8988T (cell line): ENCODE measurements at regions not wholly inside any gene's neighbourhood (a gene's known extent, or its start where the extent isn't known, plus 50 kb on each side); places are given as distances from the start of the nearest gene placed in this dataset.
"Not testable (repeated sequence)": the region's sequence is repeated elsewhere in the genome, so short reads cannot be mapped to it uniquely, and the experiment has no call there.

Experiments
- DNase-seq: peaks from one replicate; pipeline ENCODE4 v3.0.0; 2011

DNA sequence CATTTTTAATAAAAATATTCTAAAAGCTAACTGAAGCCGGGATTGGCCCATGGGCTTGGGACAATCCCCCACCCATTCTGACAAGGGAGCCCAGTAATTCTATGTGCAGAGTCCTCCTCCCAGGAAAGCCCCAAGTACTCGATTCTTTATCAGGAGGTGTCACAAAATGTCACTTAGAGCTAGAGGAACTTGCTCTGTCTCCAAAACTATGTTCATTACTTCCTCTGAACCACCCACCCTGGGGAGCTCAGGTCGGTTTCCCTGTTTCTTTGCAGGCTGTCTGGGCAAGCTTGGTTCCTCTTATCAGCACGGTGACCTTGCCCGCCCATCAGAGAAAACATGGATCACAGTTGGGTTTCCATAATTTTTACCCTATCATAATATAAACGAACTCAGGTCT lies 430.6 kb upstream of the ID2 start:
- DNase-seq = no peak

DNA sequence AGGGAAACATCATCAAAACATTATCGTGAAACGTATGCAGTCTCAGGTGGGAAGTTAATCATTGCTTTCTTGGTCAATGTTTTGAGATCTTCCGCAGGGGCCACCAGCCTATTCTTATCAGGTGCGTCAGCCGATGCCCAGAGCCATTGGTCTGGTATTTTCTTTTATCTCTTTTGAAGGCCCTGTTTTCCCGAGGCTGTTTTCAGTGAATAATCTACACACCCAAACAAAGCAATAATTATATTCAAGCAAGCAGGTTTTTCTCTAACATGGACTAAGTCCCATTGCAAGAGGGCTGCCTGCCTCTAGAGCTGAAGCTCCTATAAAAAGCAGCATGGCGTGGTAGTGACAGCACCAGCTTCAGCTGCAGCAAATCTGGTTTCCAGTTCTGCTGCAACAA lies 430.0 kb upstream of the ID2 start:
- DNase-seq = no peak

DNA sequence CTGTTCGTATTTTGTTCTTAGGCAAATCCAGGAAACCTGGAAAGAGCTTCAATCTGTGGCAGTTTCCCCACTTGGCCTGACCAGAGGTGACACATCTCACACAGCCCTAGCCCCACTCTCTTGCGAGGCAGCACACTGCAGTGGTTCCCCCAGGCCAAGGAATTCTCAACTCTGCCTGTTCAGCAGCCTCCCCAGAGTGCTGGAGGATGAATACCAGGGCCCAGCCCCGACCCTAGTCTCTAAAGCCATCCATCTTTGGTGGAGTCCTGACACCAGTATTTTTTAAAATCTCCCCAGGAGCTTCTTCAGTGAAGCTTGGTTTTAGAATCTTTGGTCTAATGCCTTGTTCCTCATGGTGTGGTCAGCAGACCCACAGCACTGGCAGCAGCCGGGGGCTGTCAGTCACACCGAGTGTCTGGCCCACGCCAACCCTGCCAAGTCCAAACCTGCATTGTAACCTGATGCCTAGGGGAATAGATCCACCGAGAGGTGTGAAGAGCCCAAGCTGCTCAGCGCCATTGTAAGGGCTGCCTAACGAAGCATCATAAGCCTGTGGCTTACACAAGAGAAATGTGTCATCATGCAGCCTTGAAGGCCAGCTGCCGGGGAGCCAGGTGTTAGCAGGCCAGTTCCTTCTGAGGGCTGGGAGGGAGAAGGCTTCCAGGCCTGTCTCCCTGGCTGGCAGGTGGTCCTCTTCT lies 428.7 kb upstream of the ID2 start:
- DNase-seq = no peak

DNA sequence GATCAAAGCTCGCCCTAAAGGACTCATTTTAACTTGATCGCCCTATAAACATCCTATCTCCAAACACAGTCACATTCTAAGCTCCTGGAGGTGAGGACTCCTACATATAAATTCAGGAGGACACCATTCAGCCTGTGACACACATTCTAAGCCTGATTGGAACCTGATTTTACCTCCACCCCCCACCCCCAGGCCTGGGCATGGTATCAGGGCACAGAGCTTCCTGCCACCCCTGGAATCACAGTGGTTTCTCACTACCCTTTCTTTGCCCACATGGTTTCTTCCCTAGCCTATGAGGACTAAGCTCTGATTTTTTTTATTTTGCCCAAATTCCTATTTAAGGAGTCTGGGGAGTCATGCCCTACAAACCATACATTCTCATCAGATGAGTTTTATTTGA lies 428.1 kb upstream of the ID2 start:
- DNase-seq = no peak

DNA sequence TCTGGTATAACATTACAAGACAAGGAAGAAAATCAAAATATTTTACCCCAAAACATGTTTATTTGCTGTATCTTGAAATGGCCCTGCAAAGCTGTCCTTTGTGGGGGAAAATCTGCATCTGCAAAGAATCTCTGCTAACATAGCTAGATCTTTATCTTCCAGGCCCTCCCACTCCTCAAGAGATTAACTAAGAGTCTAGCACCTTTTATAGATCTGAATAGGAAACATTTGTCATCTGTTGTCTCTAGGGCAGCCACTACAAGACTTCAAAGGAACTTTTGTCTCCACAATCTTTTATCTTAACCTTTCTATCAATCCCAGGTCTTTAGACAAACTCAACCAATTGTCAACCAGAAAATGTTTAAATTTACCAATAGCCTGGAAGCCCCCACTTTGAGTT lies 427.6 kb upstream of the ID2 start:
- not testable (repeated sequence) for DNase-seq

DNA sequence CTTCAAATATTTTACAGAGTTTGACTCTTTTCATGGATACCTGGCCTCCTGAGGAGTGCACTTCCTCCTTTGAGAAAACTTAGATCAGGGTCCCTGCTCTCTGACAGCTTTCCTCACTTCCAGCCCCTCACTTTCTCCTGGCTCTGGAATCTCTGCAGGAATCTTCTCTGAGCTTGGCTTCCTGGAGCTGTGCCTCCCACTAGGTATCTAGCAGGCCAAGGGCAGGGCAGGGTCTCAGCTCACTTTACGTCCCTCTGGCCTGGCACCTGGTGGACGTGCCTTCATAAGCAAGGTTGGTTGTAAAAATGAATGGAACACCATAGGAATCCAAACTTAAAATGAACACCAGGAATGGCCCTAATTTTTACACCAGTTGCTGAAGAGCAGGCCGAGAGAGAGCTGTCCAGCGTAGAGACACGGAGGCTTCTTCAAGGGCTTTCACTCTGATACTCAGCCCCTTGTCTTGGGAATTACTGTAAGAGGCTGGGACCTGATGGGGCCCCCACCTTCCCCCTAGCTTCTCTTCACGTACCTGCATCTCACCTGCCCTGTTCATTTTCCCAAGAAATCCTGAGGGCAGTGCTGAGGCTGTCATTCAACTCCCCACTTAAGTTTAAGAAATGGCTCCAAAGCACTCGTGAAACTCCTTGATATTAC lies 426.9 kb upstream of the ID2 start:
- no peak for DNase-seq

DNA sequence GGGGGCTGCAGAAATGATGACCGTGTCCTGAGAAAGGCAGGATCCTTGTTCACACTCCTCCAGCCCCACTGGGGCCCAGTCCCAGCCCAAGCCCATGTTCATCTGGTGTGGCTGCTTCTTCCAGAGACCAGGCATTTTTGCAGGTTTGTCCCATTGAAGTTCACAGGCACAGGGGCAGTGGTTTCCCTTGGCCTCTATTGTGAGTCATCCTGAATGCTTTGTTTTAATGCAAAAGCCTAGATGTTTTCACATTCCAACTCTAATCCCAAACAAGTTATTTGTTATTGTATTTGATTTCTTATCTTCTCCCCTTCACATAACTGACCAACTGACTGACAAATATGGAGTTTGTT lies 426.4 kb upstream of the ID2 start:
- DNase-seq = no peak

DNA sequence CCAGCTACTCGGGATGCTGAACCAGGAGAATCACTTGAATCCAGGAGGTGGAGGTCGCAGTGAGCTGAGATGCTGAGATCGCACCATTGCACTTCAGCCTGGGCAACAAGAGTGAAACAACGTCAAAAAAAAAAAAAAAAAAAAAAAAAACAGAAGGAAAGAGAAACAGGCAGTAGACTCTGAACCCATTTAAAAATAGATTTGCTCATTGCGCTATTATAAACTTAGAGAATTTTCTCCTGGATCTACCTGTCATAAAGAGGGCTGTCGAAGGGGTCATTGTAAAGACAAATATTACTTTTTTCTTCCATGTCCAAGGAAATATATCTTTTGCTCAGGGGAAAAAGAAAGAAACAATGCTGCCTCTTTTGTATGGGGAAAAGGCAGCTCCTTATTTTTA lies 425.0 kb upstream of the ID2 start:
- DNase-seq = no peak

DNA sequence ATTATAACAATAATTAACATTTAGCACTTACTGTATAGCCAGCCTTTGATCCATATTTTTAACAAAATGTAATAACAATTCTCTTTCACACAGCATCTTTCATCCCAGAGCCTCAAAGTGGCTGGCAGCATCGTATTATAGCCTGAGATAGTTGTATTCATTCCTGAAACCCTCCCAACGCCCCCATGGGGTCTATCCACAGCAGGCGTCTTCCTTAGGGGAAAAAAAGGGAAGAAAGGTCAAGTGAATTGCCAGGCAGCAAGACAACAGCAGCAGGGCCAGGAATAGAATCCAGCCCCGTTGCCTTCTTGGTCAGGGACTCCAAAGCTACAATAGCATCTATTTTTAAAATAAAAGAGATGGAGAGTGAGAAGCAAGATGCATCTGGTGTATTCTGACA lies 424.4 kb upstream of the ID2 start:
- DNase-seq = no peak

DNA sequence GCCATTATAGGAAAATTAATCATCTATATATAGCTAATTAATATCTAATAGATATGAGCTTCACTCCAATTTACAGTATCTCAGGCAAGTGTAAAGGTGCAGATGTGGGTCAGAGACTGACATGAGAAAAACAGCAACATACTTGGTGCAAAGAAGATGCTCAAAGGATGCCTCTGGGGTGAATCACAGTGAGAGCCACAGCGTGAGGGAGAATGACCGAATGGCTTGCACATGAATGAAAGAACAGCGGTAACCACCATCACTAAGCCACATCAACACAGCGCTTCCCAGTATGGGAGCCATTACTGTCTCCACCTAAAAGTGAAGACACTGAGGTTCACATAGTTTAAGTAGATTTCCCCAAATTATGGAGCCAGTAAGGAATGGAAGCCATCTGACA lies 423.4 kb upstream of the ID2 start:
- no peak for DNase-seq

DNA sequence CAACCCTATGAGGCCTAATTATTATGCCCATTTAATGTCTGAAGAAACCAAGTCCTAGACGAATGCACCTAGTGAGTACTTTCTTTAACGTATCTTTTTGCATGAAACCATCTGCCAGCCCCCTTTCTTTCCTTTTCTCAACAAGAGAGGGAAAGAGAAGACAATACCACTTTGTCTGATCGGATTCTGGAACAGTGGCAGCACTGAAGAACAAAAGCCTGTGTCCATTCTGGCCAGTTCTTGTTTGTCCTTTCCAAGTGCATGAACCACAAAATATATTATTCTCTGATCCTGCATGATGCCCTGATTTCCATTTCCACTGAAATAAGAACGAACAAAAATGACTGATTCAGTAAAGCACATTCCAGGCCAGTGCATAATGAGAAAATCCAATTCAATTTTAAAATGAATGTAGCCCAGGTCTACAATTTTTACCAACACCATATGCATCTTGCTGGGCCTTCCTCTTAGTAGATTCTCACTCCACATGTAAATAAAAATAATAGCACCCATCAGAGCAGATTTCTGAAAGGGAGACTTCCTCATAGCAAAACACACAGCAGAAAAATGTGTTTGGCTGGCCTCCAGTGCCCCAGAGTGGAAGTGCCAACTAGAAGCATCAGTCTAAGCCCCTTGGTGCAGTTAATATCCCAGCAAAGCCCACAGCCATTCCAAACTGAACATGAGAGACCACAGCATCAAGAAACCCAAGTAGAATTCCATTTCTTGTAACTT lies 422.6 kb upstream of the ID2 start:
- no peak for DNase-seq

DNA sequence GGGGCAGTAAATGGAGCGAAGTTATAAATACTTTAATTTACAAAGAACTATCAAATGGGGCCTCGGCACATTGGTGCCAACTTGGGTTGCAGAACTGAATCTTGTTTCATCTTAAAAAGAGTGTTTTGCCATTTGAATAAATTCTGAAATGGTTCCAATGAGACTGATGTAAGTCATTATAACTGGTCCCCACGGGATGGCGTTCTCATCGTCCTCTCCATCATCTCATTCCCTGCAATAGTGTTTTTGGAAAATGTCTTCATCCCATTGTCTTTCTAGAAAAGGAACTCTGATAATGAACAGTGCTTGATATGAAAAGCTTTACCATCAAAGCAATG lies 422.0 kb upstream of the ID2 start:
- no peak for DNase-seq

DNA sequence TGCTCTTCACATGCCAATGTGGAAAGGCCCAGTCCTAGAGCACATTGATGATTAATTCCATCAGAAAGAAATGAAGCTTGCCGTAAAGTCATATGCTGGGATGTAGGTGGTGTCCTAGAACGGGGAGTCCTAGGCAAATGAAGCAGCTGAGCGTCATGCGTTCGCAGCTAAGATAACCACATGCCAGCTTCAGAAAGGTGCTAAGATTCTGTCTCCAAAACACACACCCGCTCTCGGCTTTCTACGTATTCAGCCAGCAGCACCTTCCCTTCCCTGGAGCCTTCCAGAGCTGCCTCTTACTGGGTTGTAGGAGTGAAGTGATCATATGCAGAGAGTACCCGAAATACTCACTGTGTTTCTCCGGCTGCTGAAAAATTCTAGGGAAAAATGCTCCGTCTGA lies 421.6 kb upstream of the ID2 start:
- no peak for DNase-seq

DNA sequence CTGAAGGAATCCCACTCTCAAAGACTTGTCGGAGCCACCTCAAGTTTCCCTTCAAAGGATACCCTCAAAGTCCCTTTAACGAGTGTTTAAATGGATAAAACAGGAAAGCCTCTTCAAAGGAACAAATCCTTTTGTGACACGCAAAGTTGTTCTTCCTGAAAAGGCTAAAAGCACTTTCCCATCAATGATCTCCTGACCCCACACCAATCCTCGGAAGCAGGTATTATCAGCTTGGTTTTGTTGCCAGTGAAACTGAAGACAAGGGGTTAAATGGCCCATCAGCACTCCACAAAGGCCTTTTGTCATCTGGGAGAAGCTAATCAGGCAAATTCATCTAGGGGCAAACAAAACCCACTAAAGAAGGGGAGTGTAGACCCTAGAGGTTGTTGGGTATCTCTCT lies 418.0 kb upstream of the ID2 start:
- no peak for DNase-seq

DNA sequence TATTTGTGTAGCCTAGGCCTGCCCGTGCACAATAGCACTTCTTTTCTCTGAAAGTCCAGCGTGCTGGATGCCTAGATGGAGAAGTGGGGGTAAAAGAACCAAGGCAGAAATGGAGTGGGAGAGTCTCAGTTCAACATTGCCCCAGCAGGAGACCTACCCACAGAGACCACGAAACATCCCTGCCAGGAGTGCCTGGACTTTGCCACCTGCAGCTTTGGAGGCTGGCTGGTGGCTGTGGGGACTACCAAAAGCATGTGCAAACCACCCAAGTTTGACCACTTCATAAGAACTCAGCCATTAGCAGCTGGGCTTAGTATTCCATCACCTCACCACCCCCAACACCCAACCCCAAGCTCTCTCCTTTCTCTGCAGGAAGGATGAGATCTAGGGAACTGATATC lies 416.9 kb upstream of the ID2 start:
- DNase-seq = no peak

DNA sequence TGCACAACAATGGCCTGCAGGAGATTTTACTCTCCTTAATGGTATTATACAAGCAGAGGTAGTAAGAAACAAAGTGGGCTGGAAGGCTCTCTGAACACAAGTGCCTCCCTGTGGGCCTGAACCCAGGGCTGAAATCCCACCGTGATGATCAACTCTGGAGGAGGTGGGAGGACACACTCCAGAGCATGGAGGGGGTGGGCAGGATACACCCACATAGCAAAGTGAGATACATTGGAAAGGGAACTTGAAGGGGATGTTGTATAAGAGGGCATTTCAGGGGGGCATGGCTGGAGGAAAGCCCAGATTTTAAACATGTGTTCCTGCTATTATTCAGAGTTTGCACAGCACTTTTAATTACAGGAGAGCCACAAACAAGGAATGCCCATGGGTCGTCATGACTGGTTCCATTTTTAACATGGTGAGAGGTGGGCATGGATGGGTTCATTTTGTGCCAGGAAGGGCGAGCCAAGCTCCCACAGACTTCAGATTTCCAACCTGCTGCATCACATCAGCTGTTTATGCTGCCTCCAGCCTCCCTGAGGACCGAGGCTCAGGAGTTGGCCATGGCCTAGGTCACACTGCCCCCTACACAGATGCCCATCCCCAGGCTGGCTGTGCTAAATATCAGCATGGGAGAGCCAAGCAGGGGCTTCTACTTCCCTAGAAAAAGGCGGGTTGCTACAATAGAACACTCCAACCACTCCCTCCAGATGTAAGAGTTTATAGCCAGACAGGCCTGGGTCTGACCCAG lies 416.2 kb upstream of the ID2 start:
- DNase-seq = no peak

DNA sequence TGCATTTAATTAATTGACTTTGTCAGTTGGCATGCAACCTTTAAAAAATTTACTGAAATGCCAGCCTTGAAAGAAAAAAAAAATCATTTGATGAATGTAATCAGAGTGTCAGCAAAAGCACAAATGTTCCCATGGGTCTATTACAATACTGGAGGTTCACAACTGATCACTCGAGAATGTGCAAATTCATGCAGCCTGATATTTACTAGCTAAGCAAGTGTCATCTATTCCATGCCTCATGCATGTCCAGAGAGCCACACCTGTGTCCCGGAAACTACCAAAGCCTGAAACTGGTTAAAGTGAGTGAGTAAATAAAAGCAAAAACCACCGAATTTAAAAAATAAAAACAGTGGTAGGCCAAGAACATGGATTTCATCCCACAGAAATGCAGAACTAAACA lies 415.3 kb upstream of the ID2 start:
- DNase-seq = no peak

DNA sequence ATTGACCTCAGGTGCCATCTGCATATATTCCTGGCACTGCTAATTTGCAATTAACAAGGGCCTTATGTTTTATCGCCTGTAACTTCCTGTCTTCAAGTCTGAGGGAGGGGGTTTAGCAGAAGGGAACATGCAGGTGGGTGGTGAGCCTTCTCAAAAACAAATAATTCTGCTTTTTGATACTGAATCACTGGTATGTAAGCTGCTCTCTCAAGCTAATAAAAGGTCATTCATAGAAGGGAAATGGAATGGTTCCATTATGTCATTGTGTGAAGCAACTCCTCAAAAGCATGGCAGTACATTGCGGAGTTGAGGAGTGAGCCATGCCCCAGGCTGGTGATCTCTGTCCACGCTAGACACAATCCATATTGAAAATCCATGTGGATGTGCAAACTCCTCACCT lies 414.8 kb upstream of the ID2 start:
- no peak for DNase-seq

DNA sequence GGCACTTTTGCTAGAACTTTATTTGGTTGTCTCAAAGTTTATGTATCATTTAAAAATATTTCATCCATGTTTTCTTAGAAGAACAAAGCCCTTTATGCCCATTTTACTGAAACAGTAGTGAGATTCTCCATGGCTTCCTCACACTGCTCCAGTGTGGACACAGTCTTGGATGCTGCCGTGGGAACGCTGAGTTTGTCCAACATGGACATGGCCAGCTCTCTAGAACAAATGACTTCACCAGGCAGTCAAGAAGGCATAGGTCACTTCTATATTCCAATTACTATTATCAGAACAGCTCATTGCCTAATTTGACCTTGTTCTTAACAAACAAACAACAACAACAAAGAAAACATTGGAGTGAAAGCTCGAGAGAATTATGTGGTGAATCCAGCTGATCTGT lies 414.1 kb upstream of the ID2 start:
- DNase-seq = no peak

DNA sequence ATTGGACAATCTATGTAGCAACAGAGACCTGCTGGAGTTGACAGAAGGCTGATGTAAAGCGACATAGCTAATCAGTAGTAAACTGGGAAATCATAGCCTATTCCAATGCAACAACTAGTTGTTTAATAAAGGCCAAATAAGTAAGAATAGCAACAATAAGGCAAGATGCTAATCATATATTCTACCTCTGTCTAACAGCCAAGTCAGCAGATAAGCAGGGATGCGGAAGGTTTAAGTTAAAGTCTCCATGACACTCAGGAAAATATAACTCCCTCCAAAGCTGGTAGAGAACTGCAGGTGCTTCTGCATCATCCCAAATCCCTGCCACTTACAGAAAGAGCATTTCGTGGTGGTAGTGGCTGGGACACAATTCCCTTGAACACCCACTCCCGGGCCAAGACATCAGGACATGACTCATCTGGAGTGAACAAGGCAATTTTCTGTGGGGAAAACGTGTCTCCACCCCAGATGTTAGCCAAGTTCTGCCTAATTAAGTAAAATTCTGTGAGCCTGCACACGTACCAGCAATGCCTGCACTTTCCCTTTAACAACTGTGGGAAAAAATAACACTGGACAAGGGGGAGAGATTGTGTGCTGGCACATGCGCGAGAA lies 413.6 kb upstream of the ID2 start:
- DNase-seq = no peak

DNA sequence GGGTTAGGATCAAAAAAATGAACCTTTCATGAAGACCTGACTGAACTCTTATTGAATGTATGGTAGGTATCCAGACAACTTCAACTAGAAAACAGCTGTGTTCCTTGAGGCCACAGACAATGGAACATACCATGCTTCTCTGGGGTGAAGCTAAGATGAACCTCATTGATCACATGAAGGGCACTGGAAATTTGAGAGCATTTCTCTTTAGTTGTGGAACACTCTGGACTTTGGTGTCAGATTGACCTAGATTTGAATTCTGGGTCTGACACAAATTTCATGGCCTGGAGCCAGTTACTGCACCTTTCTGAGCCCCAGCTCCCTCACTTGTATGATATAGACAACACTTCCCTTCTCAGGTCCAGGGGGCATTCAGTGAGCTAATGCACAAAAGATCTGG lies 411.2 kb upstream of the ID2 start:
- no peak for DNase-seq

DNA sequence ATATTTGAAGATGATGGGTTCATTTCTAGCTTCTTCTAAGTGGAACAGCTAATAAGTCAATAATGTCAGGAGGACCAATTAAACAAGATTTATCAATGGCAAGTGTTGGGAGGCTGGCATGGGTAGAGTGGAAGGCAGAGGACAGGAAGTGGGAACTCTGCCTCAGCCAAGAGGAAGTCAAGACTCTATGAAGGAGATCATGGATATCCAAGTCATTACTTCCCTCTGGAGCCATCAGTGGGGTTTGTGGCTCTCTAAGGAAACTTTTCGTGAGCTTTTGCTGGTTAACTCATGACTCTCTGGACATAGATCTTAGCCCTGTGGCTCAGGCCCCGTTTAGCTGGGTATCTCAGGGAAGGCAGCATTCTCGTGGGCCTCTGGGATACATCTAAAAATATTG lies 410.4 kb upstream of the ID2 start:
- no peak for DNase-seq

DNA sequence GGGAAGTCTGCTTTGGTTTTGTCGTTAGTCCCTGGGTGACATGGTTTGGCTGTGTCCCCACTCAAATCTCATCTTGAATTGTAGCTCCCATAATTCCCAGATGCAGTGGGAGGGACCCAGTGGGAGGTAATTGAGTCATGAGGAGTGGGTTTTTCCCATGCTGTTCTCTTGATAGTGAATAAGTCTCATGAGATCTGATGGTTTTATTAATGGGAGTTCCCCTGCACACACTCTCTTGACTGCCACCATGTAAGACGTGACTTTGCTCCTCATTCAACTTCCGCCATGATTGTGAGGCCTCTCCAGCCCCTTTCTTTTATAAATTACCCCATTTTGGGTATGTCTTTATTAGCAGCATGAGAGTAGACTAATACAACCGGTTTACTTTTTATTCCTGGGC lies 405.8 kb upstream of the ID2 start:
- DNase-seq = no peak
